HG03045 (cell line): ENCODE measurements at regions not wholly inside any gene's neighbourhood (a gene's known extent, or its start where the extent isn't known, plus 50 kb on each side); places are given as distances from the start of the nearest gene placed in this dataset.
"Not testable (repeated sequence)": the region's sequence is repeated elsewhere in the genome, so short reads cannot be mapped to it uniquely, and the experiment has no call there.

ENCODE experiments used
- ATAC-seq: cut with Tn5 transposase; IDR thresholded peaks from one replicate; pipeline ENCODE4 v1.9.1; 2021; ENCODE audit warnings: mild to moderate bottlenecking, moderate library complexity; ENCODE audit not compliant: unreplicated experiment

DNA sequence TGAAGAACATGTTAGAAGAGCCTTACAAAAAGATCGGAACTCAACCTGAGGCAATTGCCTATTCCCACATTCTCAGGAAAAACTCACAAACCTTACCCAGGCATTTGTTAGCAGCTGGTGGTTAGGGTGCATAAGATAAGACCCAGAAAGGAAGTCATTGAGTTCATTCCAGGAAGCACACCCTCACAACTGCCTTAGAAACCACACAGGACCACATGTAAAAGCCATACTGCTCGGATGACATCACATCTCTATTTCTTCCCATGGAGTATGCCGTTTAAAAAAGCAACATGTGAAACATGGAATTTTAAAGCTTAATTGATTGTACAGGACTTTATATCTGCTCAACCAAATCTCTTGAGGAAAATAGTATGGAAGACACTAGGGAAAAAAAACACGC lies 411.2 kb downstream of the DAD1 start:
- ATAC-seq: no peak

DNA sequence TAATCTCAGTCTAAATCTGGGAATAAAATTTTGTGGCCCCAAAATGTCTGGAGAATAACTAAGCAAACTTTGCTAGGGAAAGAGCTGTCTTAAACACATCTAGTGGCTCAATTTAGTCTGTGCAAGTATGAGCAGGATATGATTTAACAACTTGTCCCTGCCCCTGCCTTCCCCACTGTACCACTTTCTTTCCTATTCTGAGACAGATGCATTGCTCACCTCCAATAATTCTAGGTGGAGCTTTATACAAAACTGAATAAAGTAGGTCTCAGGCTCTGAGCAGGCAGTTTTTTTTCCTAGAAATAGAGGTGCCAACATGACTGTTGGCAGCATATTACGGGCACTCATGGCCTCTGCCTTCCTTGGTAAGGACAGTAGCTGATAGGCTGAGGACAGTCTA lies 412.1 kb downstream of the DAD1 start:
- ATAC-seq: no peak

DNA sequence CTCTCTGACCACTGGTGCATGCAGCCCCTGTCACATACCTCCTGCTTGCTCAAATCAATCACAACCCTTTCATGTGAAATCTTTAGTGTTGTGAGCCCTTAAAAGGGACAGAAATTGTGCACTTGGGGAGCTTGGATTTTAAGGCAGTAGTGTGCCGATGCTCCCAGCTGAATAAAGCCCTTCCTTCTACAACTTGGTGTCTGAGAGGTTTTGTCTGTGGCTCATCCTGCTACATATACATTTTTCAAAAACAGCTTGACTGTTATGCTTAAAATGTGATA lies 413.8 kb downstream of the DAD1 start:
- ATAC-seq: not testable (repeated sequence)

DNA sequence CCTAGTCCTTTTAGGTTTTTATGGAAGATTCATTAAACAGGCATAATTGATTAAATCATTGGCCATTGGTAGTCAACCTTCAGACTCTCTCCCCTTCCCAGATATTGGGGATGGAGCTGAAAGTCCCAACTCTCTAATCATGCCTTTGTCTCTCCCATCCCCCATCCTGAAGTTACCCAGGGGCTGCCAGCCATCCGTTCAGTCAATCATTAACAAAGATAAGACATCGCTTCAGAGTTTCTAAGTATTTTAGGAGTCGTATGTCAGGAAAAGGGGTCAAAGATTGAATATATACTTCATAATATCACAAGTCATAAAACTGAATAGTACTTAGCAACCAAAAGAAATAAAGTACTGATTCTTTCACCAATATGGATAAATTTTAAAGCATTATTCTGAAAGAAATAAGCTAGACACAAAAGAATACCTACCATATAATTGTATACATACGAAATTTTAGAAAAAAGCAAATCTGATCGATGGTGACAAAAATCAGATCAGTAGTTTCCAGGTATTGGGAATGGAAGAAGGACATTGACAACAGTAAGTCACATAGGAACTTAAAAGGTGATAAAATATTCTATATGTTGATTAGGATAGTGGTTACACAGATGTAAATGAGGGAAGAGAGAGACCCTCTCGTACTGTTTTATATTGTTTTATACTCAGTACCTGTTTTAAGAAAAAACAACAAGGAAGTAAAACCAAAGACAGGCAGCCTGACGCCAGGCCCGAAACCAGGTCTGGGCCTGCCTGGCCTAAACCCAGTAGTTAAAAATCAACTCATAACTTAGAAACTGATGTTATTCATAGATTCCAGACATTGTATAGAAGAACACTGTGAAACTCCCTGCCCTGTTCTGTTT lies 414.4 kb downstream of the DAD1 start:
- ATAC-seq: no peak

DNA sequence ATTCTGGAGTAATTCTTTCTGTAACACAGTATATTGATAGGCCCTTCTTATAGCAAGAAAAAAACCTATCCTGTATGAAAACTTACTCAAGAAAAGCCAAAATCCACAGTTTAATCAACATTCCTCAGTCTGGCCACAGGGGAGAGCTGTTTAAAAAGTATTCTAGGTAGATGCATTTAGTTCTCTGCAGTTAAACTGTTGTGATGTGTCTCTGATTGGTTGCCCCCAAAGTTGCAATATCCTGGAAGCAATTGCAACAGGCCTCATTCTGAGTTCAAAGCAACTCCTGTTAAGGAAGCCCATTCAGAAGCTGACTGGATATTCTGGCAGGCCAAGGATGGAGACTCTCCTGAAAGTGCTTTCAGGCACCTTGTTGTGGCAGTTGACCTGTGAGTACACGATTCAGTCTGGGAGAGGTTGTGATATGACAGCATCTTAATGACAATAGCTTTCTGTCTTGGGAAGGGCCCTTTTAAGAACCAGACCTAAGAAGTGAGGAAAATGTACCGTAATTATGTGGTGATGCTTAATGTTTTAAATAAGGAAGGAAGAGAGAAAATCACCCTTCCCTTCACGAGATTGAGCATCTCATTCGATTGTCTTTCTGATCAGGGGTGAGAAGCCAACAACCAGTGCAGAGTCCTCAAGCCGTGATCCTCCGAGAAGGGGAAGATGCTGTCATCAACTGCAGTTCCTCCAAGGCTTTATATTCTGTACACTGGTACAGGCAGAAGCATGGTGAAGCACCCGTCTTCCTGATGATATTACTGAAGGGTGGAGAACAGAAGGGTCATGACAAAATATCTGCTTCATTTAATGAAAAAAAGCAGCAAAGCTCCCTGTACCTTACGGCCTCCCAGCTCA lies 420.7 kb downstream of the DAD1 start:
- ATAC-seq: no peak

DNA sequence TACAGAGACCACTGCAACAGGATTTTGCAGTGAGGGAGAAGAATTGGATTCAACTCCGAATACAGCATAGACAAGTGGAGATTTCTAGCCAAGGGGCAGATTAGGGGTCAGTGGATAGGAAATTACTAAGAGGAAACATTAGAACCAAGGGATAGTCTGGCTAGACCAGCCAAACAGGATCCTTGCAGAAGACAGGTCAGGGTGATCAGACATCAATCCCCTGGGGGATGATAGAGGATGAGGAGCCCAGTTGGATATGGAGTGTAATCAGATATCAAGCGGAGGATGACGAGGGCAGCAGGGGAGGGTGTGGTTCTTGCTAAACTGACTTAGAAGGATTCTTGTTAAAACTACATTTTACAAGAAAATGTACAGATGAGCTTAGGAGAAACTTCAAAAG lies 424.4 kb downstream of the DAD1 start:
- ATAC-seq: no peak

DNA sequence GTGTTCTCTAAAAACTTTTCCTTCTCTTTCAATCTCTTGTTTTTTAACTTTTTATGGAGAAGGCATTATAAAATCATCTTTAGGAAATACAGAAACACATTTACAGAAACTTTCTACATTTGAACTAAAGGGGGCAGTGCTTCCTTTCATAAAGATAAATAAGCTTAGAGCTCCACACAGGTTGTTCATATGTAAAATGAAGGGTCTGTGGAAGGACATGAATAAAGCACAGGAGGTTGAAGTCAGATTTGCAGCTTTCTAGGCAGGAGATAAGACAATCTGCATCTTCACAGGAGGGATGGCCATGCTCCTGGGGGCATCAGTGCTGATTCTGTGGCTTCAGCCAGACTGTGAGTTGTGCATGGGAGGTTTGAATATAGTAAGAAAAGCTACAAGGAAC lies 426.0 kb downstream of the DAD1 start:
- ATAC-seq: no peak

DNA sequence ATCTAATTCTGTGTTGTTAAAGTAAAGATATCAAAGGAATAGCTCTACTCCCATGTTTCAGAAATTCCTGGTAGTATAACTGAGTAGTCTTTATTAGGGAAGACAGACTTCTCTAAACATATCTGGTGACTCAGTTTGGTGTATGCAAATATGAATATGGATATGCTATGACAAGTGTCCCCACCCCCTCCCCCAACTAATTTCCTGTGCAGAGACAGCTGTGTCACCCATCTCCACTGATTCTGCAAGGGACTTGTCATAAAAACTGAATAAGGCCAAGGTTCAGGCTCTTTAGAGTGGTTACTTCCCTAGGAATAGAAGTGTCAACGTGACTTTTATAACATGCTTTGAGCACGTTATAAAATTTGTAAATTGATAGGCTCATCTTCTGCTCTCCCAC lies 429.1 kb downstream of the DAD1 start:
- no peak for ATAC-seq

DNA sequence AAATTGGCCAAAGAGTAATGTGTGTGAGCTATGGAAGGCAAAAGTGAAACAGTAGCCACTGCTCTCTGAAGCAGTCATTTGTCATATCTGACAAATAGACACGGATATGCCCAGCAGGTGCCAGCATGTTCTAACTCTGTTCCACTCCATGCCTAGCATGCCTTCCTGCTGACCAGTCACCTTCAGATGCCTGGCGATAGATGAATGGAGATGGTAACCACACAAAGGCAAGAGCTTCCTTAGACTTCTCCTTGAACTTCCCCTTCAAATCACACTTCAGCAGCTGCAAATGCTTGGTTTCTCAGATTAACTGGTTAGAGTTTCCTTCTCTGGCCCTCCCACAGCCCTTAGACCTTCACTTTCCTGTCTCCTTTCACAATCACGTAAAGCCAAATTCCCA lies 429.9 kb downstream of the DAD1 start:
- ATAC-seq: no peak

DNA sequence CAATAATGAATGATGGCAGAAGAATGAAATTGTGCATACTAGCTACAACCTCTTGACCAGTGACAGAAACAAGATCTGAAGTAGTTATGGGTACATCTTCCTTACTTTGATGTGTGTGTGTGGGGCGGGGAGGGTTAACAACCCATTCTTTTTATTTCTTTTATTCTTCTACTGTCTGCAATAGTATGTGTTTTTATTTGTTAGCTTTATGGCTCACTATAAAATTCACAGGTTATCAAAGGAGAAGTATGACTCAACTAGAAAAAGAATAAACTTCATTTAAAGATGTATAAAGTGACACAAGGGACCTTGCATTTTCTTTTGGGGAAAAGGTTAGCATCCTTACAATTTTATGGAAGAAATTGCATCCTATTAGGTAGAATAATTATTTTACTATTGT lies 430.5 kb downstream of the DAD1 start:
- ATAC-seq: no peak

DNA sequence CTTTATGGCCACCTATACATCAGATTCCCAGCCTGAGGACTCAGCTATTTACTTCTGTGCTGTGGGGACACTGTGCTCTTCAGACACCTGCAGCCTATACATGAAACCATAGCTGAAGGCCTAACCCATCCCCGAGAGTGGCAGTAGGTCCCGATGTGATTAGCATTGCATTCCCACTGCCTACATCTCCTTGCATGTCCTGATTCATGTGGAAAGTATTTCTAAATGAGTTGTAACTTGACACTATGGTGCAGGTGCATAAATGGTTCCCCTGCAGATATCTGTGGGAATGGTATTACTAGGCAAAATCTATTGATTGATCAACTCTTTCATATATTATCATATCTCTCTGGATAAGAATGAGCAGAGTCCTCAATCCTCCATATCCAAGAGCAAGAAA lies 433.5 kb downstream of the DAD1 start:
- ATAC-seq: no peak

DNA sequence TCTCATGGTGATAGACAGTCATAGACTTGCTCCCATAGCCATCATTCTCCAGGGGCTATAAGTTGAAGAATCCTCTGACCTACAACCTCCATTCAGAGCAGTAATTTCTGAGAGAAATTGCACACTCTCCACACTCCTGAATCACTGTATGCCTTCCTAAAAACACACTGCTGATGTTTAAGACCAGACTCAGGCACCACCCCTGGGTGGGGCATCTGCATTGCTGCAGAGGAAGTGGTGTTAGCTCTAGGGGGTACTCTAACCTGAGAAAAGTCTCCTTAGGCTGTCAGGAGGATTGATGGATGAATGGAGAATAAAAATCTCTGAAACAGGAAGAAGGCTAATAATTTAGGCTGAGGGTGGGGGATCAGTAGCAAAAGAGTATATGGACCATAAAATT lies 436.1 kb downstream of the DAD1 start:
- ATAC-seq: no peak

DNA sequence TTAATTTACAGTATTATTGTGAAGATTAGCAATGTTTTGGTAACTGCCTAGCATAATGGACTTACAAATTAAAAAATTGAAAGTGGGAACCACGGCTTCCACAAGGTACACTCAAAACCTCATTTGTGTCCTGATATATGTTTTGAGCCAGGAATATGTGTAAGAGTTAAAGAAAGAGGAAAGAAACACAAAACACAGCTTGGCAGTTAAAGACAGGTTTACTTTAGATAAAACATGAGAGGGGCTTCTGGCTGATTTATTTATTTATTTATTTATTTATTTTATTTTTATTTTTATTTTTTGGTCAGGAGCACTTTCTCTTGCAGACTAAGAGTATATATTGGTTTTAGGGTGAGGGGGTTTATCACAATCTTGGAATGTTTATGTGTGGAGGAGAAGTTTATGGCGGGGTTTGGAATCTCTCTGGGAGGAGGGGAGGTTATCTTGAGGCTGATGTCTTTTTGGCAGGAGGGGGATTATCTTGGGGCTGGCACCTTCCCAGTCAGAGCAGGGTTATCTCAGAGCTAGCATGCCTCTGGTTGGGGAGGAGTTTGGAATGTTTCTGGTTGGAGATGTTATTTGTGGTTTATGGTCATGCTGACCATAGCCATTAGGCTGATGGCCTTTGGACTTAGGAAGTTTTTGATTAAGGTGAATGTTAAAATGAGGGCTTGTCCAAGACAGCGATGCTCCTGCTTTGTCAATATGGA lies 436.7 kb downstream of the DAD1 start:
- ATAC-seq: no peak

DNA sequence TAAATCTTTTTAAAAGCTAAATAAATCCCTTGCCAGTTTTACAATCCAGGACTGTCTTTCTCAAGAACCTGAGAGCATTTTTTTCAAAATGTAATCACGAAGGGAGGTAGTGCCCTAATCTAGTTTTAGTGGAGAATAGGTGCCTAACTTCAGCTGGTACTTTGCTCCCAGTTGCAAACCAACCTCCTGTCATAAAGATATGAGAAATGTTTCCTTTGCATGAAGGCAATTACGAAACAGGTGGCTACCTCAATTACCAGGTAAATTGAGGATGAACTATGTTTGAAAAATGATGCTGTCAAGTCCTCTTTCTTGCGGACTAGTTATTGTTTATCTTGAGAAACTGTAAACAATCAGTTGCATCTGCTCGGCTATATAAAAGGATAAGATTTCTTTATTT lies 437.9 kb downstream of the DAD1 start:
- ATAC-seq: no peak

DNA sequence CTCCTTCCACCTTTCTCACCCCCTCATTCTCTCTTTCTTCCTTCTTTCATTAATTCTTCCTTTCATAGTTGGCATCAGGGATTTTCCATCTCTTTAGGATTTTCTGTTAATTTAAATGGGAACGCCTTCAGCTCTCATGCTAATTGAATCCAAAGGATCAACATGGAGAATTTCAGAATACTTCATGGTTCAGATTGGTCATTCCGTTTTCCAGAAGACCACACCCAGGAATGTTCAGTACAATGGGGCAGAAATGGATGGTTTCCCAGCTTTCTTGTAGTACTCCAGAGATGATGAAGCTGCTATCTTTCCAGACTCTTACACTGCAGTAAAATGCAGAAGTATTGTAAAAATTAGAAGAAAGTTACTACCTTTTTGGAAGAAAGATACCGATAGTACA lies 440.0 kb downstream of the DAD1 start:
- no peak for ATAC-seq

DNA sequence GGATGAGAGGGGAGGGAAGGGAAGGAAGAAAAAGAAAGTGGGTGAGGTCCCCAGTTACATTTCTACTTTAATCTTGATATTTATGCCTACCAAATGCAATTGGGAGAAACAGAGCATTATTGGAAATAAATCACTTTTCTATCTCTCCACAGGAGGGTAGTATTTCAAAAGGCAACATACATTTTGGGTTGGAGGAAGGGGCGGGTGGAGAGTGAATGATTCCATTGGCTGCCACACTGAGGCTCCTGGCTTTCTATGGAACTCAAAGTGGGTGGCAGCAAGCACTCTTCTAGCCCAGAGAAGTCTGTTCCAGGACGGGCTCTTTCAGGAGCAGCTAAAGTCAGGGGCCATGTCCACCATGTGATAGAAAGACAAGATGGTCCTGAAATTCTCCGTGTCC lies 441.3 kb downstream of the DAD1 start:
- ATAC-seq: no peak

DNA sequence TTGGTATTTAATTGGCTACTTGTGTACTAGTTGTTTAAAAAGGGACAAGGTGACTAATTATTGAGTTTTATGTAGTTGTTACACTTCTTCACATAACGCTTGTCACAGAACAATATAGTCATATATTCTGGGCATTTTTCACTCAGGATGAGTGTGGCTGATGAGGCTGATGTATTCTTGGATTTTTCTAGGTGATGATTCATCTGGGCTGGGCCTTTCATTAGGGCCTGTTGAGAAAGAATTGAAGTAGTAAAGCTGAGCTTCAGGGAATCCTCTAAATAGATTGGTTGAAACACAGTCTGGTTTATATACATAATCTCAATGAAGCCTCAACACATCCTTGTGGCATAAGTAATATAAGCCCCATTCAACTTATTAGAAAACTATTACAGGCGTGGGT lies 445.7 kb downstream of the DAD1 start:
- ATAC-seq: no peak

DNA sequence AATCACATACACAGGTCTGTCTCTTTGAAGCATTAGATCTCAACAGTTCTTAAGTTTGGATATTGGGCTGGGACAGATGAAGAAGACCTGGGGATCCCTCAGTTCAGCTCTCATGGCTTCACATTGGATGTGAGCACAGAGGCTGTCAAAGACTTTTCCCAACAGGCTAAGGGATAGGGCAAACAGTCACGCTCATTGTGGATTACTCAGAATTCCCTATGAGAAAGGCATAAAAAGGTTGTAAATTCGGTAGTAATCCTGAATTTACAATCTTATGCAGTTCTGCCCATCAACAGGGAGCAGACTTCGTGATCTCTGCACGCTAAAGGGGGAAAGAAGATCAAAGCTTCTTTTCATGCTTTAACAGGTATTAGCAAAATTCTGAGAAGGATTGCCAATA lies 448.4 kb downstream of the DAD1 start:
- ATAC-seq: no peak

DNA sequence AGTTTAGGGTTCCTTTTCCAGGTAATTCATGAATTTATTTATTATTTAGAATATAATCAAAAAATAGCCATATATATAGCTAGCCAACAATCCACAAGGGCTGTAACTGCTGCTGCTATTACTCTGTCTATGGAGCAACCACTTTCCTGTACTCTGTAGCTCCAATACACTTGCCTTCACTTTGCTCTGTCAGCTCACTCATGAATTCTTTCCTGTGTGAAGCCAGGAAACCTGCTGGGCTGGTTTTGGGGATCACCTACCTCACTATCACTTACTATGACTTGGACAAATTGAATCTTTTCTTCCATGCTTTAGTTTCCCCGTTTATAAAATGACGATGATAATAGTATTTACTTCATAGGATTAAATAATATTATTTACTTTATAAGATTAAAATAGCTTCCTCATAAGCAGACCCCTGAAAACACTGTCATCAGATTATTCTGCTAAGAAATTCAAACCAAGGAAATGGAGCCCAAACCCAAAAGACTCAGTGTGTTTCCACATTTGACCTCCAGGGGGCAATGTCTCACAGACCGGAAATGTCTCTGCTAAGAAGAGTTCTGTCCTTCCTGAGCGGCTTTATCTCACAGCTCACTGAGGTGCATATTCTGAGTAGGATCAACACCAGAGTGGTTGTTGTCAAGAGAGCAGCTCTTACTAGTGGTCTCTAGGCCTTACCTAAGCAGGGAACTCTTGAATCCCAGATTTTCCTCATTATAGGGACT lies 457.1 kb downstream of the DAD1 start:
- no peak for ATAC-seq

DNA sequence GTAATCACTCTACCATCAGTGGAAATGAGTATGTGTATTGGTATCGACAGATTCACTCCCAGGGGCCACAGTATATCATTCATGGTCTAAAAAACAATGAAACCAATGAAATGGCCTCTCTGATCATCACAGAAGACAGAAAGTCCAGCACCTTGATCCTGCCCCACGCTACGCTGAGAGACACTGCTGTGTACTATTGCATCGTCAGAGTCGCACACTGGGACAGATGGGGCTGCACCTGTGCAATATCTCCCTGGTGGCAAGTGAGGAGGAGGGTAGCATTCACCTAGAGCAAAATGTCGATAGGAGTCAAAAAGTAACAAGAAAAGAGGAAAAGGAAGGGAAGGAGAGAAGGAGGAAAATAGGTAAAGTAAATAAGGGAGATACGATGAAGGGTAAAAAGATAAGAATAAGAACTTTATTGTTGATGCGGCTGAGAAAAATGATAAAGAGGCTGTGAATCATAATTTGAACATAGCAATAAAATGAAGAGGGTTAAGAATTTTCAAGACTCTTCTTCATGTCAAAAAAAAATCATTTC lies 450.5 kb upstream of the OR4E1 start:
- no peak for ATAC-seq
